ENCODE measurements at regions not wholly inside any gene's neighbourhood (a gene's known extent, or its start where the extent isn't known, plus 50 kb on each side); places are given as distances from the start of the nearest gene placed in this dataset.

DNA sequence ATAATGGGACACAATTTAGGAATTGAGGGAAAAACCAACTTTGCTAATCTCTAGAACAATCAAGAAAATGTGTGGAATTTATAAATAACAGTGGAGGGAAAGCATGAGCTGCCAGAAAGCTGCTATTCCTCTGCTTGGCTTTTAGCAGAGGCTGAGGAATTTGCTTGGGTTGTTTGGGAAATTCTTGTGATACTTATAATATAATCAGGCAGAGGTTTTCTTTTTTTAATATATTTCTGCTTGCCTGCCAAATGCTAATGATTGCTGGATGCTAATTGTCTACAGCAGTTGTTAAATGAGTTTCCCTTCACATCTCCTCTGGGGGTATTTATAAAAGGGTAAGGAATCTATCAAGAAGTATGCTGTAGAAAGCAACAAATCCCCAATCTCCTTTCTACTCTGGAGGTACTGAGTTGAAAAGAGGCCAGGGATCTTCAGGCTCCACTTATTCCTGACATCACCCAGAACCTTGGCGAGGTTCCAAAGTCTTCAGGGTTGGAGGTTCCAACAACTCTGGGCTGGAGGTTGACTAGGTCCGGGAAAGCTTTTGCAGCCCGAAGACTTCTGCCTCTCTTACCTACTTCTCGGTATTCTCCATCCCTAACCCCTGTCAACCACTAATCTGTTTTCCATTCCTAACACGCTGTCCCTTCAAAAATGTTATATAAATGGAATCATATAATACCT lies 60.4 kb upstream of the TMED7 start:
- peak; percentile 84 for DNase-seq

DNA sequence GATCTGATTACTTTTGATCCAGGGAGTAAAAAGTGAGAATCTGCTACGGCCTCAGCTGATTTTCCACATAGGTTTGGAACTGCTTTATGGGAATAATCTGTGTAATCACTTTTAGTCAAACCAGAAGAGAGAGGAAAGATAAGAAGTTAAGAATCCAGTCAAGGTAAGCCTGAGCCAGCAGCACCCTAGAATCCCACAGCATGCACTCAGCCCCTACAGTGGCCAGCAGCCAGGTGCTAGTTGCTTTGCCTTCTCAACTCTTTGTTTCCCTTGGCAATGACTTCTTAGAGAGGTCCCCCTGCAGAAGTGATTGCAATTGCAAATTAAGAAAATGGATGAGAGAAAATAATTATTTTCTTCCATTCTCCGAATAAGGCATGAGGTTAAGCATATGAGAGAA lies 59.7 kb upstream of the TMED7 start:
- no peak for DNase-seq

DNA sequence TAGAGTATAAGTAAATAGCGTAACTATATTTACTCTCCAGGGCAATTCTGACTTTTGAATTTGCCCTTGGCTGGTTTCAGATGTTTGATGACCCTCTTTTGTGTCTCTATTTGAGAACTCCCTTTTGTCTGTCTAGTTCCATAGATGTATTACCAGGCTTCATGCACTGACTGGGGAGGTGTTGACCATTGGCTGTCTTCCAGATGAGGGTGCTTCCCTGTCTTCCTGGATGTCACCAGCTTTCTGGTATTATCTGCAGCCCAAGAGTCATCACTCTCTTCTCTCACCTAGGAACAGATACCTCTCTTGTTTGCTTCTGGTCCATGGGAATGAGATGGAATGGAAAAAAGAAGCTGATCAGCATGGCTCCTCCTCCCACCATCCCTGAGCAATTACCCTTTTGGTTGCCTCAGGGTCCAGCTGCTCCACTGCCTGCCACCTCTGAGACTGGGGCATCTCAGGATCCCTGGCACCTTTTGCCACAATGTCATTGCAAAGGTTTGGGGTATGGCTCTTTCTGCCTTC lies 58.7 kb upstream of the TMED7 start:
- DNase-seq = no peak

DNA sequence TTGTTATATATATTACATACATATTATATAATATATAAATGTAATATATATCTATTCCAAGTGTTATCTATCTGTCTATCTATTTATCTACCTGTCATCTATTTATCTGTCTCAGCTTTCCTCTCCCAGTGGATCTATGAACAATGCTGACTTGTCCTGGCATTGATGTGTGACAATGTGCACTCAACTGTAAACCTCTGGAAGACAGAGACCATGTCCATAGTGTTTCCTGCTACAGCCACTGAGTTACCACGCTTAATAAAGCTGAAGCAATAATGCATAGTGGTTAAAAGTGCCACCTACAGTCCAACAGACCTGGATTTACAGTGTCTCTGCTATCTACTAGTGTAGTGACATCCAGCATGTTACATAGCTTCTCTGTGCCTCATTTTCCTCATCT lies 57.2 kb upstream of the TMED7 start:
- no peak for DNase-seq

Data from fibroblast of skin of right biceps (primary cell).